HEK293 (cell line): ENCODE measurements at regions not wholly inside any gene's neighbourhood (a gene's known extent, or its start where the extent isn't known, plus 50 kb on each side); places are given as distances from the start of the nearest gene placed in this dataset.

ENCODE experiments used
- CTCF ChIP-seq: fragments of 450-650 bp; formaldehyde crosslinking; IDR thresholded peaks from 2 replicates; pipeline ENCODE4 v1.5.1; 2016; ENCODE audit warnings: missing biosample characterization, missing genetic modification characterization
- INSM2 ChIP-seq: fragments of 450-650 bp; formaldehyde crosslinking; IDR thresholded peaks from 2 replicates; pipeline ENCODE4 v1.5.1; 2016; ENCODE audit warnings: missing biosample characterization, missing genetic modification characterization

GRCh38 chr9:86633945-86634344 lies 279.7 kb upstream of the TUT7 start:
- no peak for TF ChIP-seq CTCF (tag by site-specific recombination)
- no peak for TF ChIP-seq INSM2 (tag by site-specific recombination)
